Uterus (tissue), 2 donors: ENCODE measurements at regions not wholly inside any gene's neighbourhood (a gene's known extent, or its start where the extent isn't known, plus 50 kb on each side); places are given as distances from the start of the nearest gene placed in this dataset.

Experiments
- CTCF ChIP-seq, 4 experiments: fragments of 200-600 bp in 2 of 4; fragments of 450-650 bp in 2 of 4; sonication (generic) in 2 of 4; IDR thresholded peaks; one replicate each; pipeline ENCODE4 v1.5.1; 2016 to 2019; ENCODE audit warnings: antibody characterized with exemption in 4 of 4, mild to moderate bottlenecking in 2 of 4, moderate library complexity in 1 of 4
- POLR2A ChIP-seq, 2 donors: fragments of 450-650 bp; IDR thresholded peaks; one replicate each; pipeline ENCODE4 v1.6.1; 2016; ENCODE audit warnings: antibody characterized with exemption in 2 of 2, mild to moderate bottlenecking in 1 of 2, moderate library complexity in 1 of 2

- TF ChIP-seq CTCF (IDR thresholded peaks at IDR 0.05) (no peak), POLR2A (IDR thresholded peaks at IDR 0.05) (no peak)
These were observed 368.4 kb upstream of the E2F7 start for GRCh38 chr12:77433799-77434198.
